DND-41 (cell line): ENCODE measurements at regions not wholly inside any gene's neighbourhood (a gene's known extent, or its start where the extent isn't known, plus 50 kb on each side); places are given as distances from the start of the nearest gene placed in this dataset.

Source experiments
- CTCF ChIP-seq: IDR thresholded peaks from 2 replicates; pipeline ENCODE4 v1.5.1; 2012; ENCODE audit warnings: borderline replicate concordance, low read length, moderate library complexity, mild to moderate bottlenecking; ENCODE audit not compliant: poor library complexity, severe bottlenecking; ENCODE audit errors: extremely low read depth
- EZH2 ChIP-seq: IDR thresholded peaks from 3 replicates; pipeline ENCODE4 v1.6.1; 2012; ENCODE audit warnings: borderline replicate concordance, low read depth, mild to moderate bottlenecking, moderate library complexity, low read length, inconsistent platforms; ENCODE audit not compliant: severe bottlenecking

GRCh38 chr3:194277104-194277785 is 73.9 kb downstream of the CPN2 start:
- TF ChIP-seq CTCF (no peak), EZH2 (no peak)
